ENCODE measurements at regions not wholly inside any gene's neighbourhood (a gene's known extent, or its start where the extent isn't known, plus 50 kb on each side); places are given as distances from the start of the nearest gene placed in this dataset.

GRCh38 chr20:12928755-12929401 lies 79.9 kb upstream of the SPTLC3 start:
- H3K9me3 ChIP-seq (ENCODE audit: low read length), result no peaks in the 10 kb centered on the region
- TF ChIP-seq, protein P1, sequence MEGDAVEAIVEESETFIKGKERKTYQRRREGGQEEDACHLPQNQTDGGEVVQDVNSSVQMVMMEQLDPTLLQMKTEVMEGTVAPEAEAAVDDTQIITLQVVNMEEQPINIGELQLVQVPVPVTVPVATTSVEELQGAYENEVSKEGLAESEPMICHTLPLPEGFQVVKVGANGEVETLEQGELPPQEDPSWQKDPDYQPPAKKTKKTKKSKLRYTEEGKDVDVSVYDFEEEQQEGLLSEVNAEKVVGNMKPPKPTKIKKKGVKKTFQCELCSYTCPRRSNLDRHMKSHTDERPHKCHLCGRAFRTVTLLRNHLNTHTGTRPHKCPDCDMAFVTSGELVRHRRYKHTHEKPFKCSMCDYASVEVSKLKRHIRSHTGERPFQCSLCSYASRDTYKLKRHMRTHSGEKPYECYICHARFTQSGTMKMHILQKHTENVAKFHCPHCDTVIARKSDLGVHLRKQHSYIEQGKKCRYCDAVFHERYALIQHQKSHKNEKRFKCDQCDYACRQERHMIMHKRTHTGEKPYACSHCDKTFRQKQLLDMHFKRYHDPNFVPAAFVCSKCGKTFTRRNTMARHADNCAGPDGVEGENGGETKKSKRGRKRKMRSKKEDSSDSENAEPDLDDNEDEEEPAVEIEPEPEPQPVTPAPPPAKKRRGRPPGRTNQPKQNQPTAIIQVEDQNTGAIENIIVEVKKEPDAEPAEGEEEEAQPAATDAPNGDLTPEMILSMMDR (IDR thresholded peaks at IDR 0.05; ENCODE audit: low read length), result no peak
- no peak for TF ChIP-seq EZH2 (IDR thresholded peaks at IDR 0.05; ENCODE audit: borderline replicate concordance, low read length)
- no peaks in the 10 kb centered on the region for H3K9me2 ChIP-seq (ENCODE audit: low read depth, low read length)
- no peak overlapping the region for H3K27ac ChIP-seq (ENCODE audit: low read depth, low read length, poor library complexity, severe bottlenecking)
- no peak overlapping the region for H3K9ac ChIP-seq (ENCODE audit: low read length)
- H3K79me2 ChIP-seq (ENCODE audit: insufficient read depth, low read length), result no peaks in the 10 kb centered on the region
- H2AFZ ChIP-seq (ENCODE audit: low read length), result no peak overlapping the region
- H3K4me2 ChIP-seq (ENCODE audit: low read length), result no peak overlapping the region
- H3K4me3 ChIP-seq (ENCODE audit: low read depth, low read length, poor library complexity, severe bottlenecking), result no peak overlapping the region
- no peaks in the 10 kb centered on the region for H3K36me3 ChIP-seq (ENCODE audit: insufficient read depth, low read length)
- H3K27me3 ChIP-seq (ENCODE audit: insufficient read depth, low read length), result no peaks in the 10 kb centered on the region
- H3K4me1 ChIP-seq (ENCODE audit: insufficient read depth, low read length, severe bottlenecking), result no peaks in the 10 kb centered on the region
- no peaks in the 10 kb centered on the region for H3F3A ChIP-seq (ENCODE audit: insufficient read depth, low read length)
- H4K20me1 ChIP-seq (ENCODE audit: insufficient read depth, low read length), result no peaks in the 10 kb centered on the region

- no peaks in the 10 kb centered on the region for H3F3A ChIP-seq (ENCODE audit: insufficient read depth, low read length)
- H3K4me3 ChIP-seq (ENCODE audit: low read depth, low read length, poor library complexity, severe bottlenecking), result no peak overlapping the region
- no peaks in the 10 kb centered on the region for H3K79me2 ChIP-seq (ENCODE audit: insufficient read depth, low read length)
- TF ChIP-seq EZH2 (IDR thresholded peaks at IDR 0.05; ENCODE audit: borderline replicate concordance, low read length), result no peak
- no peaks in the 10 kb centered on the region for H3K9me2 ChIP-seq (ENCODE audit: low read depth, low read length)
- no peak overlapping the region for H3K9ac ChIP-seq (ENCODE audit: low read length)
- H3K36me3 ChIP-seq (ENCODE audit: insufficient read depth, low read length), result no peaks in the 10 kb centered on the region
- no peaks in the 10 kb centered on the region for H4K20me1 ChIP-seq (ENCODE audit: insufficient read depth, low read length)
- H3K4me1 ChIP-seq (ENCODE audit: insufficient read depth, low read length, severe bottlenecking), result no peaks in the 10 kb centered on the region
- no peak overlapping the region for H2AFZ ChIP-seq (ENCODE audit: low read length)
- no peaks in the 10 kb centered on the region for H3K9me3 ChIP-seq (ENCODE audit: low read length)
- no peak overlapping the region for H3K4me2 ChIP-seq (ENCODE audit: low read length)
- H3K27ac ChIP-seq (ENCODE audit: low read depth, low read length, poor library complexity, severe bottlenecking), result no peak overlapping the region
- H3K27me3 ChIP-seq (ENCODE audit: insufficient read depth, low read length), result no peaks in the 10 kb centered on the region
Measured at GRCh38 chr20:12936020-12936419, 72.8 kb upstream of the SPTLC3 start.

- Histone ChIP-seq H3K4me1 (ENCODE audit: insufficient read depth, low read length, severe bottlenecking) (no peaks in the 10 kb centered on the region), H3K4me2 (ENCODE audit: low read length) (no peak overlapping the region), H2AFZ (ENCODE audit: low read length) (no peak overlapping the region), H3K4me3 (ENCODE audit: low read depth, low read length, poor library complexity, severe bottlenecking) (no peak overlapping the region), H3K79me2 (ENCODE audit: insufficient read depth, low read length) (no peaks in the 10 kb centered on the region), H3K9me2 (ENCODE audit: low read depth, low read length) (no peaks in the 10 kb centered on the region), H3K9me3 (ENCODE audit: low read length) (no peaks in the 10 kb centered on the region), H3K27ac (ENCODE audit: low read depth, low read length, poor library complexity, severe bottlenecking) (no peak overlapping the region), H3K27me3 (ENCODE audit: insufficient read depth, low read length) (no peaks in the 10 kb centered on the region), H3K36me3 (ENCODE audit: insufficient read depth, low read length) (no peaks in the 10 kb centered on the region), H3F3A (ENCODE audit: insufficient read depth, low read length) (no peaks in the 10 kb centered on the region), H4K20me1 (ENCODE audit: insufficient read depth, low read length) (no peaks in the 10 kb centered on the region), H3K9ac (ENCODE audit: low read length) (no peak overlapping the region)
- TF ChIP-seq, protein P1 (IDR thresholded peaks at IDR 0.05; ENCODE audit: low read length), result no peak
- TF ChIP-seq EZH2 (IDR thresholded peaks at IDR 0.05; ENCODE audit: borderline replicate concordance, low read length), result no peak
Measured at GRCh38 chr20:12936524-12936923, 72.2 kb upstream of the SPTLC3 start.

- no peak overlapping the region for H3K9ac ChIP-seq (ENCODE audit: low read length)
- TF ChIP-seq, protein P1 (IDR thresholded peaks at IDR 0.05; ENCODE audit: low read length), result no peak
- TF ChIP-seq EZH2 (IDR thresholded peaks at IDR 0.05; ENCODE audit: borderline replicate concordance, low read length), result no peak
- no peak overlapping the region for H2AFZ ChIP-seq (ENCODE audit: low read length)
- H3K36me3 ChIP-seq (ENCODE audit: insufficient read depth, low read length), result no peaks in the 10 kb centered on the region
- H3K4me3 ChIP-seq (ENCODE audit: low read depth, low read length, poor library complexity, severe bottlenecking), result no peak overlapping the region
- no peaks in the 10 kb centered on the region for H4K20me1 ChIP-seq (ENCODE audit: insufficient read depth, low read length)
- no peaks in the 10 kb centered on the region for H3K4me1 ChIP-seq (ENCODE audit: insufficient read depth, low read length, severe bottlenecking)
- H3K9me3 ChIP-seq (ENCODE audit: low read length), result no peaks in the 10 kb centered on the region
- H3K9me2 ChIP-seq (ENCODE audit: low read depth, low read length), result no peaks in the 10 kb centered on the region
- no peak overlapping the region for H3K27ac ChIP-seq (ENCODE audit: low read depth, low read length, poor library complexity, severe bottlenecking)
- H3K4me2 ChIP-seq (ENCODE audit: low read length), result no peak overlapping the region
- no peaks in the 10 kb centered on the region for H3F3A ChIP-seq (ENCODE audit: insufficient read depth, low read length)
- no peaks in the 10 kb centered on the region for H3K27me3 ChIP-seq (ENCODE audit: insufficient read depth, low read length)
- H3K79me2 ChIP-seq (ENCODE audit: insufficient read depth, low read length), result no peaks in the 10 kb centered on the region
Measured at GRCh38 chr20:12941025-12941424, 67.7 kb upstream of the SPTLC3 start.
